ENCODE measurements at regions not wholly inside any gene's neighbourhood (a gene's known extent, or its start where the extent isn't known, plus 50 kb on each side); places are given as distances from the start of the nearest gene placed in this dataset.

DNA sequence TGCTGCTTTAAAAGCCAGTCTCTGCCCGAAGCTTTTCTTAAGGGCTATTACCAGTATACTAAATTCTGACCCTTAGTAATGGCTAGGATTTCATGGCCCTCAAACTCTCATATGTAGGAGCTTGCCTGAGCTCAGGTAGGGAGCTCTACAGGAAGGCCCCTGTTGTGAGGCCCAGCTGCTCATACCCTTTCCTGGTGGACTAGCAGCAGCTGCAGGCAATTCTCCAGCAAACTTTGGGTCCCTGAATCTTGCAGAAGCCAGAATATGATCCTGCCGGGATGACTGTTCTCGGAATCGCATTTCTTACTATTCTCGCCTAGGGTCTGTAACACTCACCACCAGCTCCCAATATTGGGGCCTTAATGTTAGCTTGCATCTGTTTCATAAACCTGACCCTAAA, 106.4 kb upstream of the SERTAD2 start:
- no peak for TF ChIP-seq POLR2A (IDR thresholded peaks at IDR 0.05)
- TF ChIP-seq, protein P1, sequence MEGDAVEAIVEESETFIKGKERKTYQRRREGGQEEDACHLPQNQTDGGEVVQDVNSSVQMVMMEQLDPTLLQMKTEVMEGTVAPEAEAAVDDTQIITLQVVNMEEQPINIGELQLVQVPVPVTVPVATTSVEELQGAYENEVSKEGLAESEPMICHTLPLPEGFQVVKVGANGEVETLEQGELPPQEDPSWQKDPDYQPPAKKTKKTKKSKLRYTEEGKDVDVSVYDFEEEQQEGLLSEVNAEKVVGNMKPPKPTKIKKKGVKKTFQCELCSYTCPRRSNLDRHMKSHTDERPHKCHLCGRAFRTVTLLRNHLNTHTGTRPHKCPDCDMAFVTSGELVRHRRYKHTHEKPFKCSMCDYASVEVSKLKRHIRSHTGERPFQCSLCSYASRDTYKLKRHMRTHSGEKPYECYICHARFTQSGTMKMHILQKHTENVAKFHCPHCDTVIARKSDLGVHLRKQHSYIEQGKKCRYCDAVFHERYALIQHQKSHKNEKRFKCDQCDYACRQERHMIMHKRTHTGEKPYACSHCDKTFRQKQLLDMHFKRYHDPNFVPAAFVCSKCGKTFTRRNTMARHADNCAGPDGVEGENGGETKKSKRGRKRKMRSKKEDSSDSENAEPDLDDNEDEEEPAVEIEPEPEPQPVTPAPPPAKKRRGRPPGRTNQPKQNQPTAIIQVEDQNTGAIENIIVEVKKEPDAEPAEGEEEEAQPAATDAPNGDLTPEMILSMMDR (IDR thresholded peaks at IDR 0.05): no peak

DNA sequence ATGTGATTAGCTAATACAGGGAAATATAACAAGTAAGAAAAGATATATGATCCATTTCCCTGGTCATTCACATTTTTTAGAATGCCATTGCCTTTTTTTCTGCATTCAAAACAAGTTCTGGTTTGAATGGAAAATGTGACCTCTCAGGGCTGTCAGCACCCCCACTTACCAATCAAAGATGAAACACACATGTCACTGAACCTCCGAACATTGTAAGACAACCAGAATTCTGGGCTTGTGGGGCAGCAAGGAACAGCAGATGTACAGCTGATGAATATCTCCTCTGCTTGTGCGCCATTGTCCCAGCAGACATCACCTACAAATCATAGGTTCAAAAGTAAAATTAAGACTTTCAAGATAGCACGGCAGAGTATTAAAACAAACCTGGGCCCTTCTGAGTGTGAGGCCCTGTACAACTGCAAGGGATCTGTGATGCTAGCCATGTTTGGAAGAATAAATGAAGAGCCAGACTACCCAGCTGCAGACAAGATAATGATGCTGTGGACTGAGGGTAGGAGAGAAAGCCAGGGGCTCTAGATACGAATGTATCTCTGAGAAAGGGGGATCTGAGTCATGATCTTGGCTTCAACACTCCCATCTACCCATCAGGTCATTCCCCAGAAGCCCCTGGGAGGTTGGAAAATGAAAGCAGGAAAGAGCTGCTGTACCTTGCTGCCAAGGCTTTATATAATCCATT, 108.7 kb upstream of the SERTAD2 start:
- H3K4me3 ChIP-seq: no peak overlapping the region
- no peak for DNase-seq
- H3K9me3 ChIP-seq (replicated peaks in 1 of 3): no peaks in the 10 kb centered on the region
- WGBS, 4 donors: 69 to 82% (median 74%) methylated on average over 4 of the region's 4 CpGs
- TF ChIP-seq POLR2A (IDR thresholded peaks at IDR 0.05): no peak
- TF ChIP-seq, protein P1 (IDR thresholded peaks at IDR 0.05): no peak
- intact Hi-C loops (cut with DNase I): loop anchor here in 1 of 2 donors (10.0 kb wide), 1 partner anchor 118 kb away; no protein-coding TSS in a partner anchor
- H3K4me1 ChIP-seq (replicated peaks in 1 of 2): no peaks in the 10 kb centered on the region
- no peaks in the 10 kb centered on the region for H3K36me3 ChIP-seq (replicated peaks in 1 of 2)
- no peak overlapping the region for H3K27ac ChIP-seq
- no peaks in the 10 kb centered on the region for H3K27me3 ChIP-seq

More for the DNA sequence above, 106.4 kb upstream of the SERTAD2 start:
- no peaks in the 10 kb centered on the region for H3K4me1 ChIP-seq (replicated peaks in 1 of 2)
- H3K27me3 ChIP-seq: no peaks in the 10 kb centered on the region
- no peak overlapping the region for H3K27ac ChIP-seq
- H3K36me3 ChIP-seq (replicated peaks in 1 of 2): no peaks in the 10 kb centered on the region
- intact Hi-C loops (cut with DNase I): loop anchor here in 1 of 2 donors (10.0 kb wide), 1 partner anchor 115 kb away; no protein-coding TSS in a partner anchor
- H3K9me3 ChIP-seq (replicated peaks in 1 of 3): no peaks in the 10 kb centered on the region
- H3K4me3 ChIP-seq: no peak overlapping the region
- WGBS, 4 donors: 92 to 97% (median 96%) methylated on average over 5 of the region's 5 CpGs
- DNase-seq: no peak

DNA sequence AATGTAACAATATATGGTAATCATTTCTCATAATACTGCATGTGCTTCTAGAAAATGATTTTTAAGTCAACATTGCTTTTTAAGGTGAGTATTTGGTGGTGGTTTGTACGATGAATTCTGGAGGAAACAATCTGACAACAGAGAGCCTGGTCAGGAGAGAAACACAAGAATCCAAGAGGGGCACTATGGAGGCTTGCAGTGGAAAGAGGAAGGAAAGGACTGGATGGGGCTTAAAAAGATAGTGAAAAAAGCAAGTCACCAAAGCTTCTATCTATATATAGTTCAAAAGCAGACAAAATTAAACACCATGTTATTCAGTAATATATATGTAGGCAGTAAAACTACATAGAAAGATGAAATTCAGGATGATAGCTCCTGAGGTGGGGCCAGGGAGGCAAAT, 109.4 kb upstream of the SERTAD2 start:
- H3K36me3 ChIP-seq (replicated peaks in 1 of 2): no peaks in the 10 kb centered on the region

DNA sequence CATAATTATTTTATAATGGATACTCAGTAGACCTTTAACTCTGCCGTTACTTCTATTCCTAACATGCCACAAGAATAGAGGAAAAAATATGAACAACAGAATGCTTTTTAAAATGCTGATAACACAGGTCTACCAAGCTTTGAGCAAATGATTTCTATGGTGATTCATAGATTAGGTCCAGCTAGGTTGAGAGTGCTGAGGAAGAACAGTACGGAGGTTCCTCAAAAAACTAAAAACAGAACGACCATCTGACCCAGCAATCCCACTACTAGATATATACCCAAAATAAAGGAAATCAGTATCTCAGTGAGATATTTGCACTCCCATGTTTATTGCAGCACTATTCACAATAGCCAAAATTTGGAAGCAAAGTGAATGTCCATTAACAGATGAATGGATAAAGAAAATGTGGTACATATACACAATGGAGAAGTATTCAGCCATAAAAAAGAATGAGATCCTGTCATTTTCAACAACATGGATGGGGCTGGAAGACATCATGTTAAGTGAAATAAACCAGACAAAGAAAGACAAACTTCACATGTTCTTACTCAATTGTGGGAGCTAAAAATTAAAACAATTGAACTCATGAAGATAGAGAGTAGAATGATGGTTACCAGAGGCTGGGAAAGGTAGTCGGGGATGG, 111.6 kb upstream of the SERTAD2 start:
- TF ChIP-seq POLR2A (IDR thresholded peaks at IDR 0.05): no peak
- H3K4me3 ChIP-seq: no peak overlapping the region
- no peaks in the 10 kb centered on the region for H3K4me1 ChIP-seq (replicated peaks in 1 of 2)
- intact Hi-C loops (cut with DNase I): loop anchor here in 1 of 2 donors (10.0 kb wide), 1 partner anchor 120 kb away; no protein-coding TSS in a partner anchor
- H3K27me3 ChIP-seq: no peaks in the 10 kb centered on the region
- no peaks in the 10 kb centered on the region for H3K9me3 ChIP-seq (replicated peaks in 1 of 3)
- no peak overlapping the region for H3K27ac ChIP-seq
- no peaks in the 10 kb centered on the region for H3K36me3 ChIP-seq (replicated peaks in 1 of 2)
- 76 to 86% (median 83%) methylated on average over 4 of the region's 4 CpGs for WGBS, 4 donors
- DNase-seq: no peak

More for the DNA sequence above, 109.4 kb upstream of the SERTAD2 start:
- Histone ChIP-seq H3K4me1 (replicated peaks in 1 of 2) (no peaks in the 10 kb centered on the region), H3K27ac (no peak overlapping the region), H3K4me3 (no peak overlapping the region), H3K9me3 (replicated peaks in 1 of 3) (no peaks in the 10 kb centered on the region), H3K27me3 (no peaks in the 10 kb centered on the region)
- WGBS, 4 donors: 54 to 69% (median 59%) methylated on average over 1 of the region's 1 CpG
- intact Hi-C loops (cut with DNase I): loop anchor here in 1 of 2 donors (10.0 kb wide), 1 partner anchor 118 kb away; no protein-coding TSS in a partner anchor
- no peak for DNase-seq
- no peak for TF ChIP-seq POLR2A (IDR thresholded peaks at IDR 0.05)
- TF ChIP-seq, protein P1 (IDR thresholded peaks at IDR 0.05): no peak
